Adrenal gland (tissue), 9 donors: ENCODE measurements at regions not wholly inside any gene's neighbourhood (a gene's known extent, or its start where the extent isn't known, plus 50 kb on each side); places are given as distances from the start of the nearest gene placed in this dataset.

Experiments
- DNase-seq, 7 donors: peaks; one replicate each; pipeline ENCODE4 v3.0.0-alpha.2; 2019 to 2020
- H3K27ac ChIP-seq, 5 donors: fragments of 200-600 bp; sonication (generic) in 4 of 5; 1 replicate in 3 of 5; 2 replicates in 2 of 5; pipeline versions ENCODE4 v1.5.1 to v1.8.0; 2016 to 2020; ENCODE audit warnings: mild to moderate bottlenecking in 1 of 5
- H3K27me3 ChIP-seq: fragments of 200-600 bp; 2 replicates; pipeline ENCODE4 v1.8.0; 2021
- H3K36me3 ChIP-seq, 2 donors: fragments of 200-600 bp; replicated peaks in 1 of 2; 1 replicate in 1 of 2; 2 replicates in 1 of 2; pipeline versions ENCODE4 v1.5.1 to v1.8.0; 2018 to 2022
- H3K4me1 ChIP-seq, 2 donors: fragments of 200-600 bp; replicated peaks in 1 of 2; 1 replicate in 1 of 2; 2 replicates in 1 of 2; pipeline versions ENCODE4 v1.5.1 to v1.8.0; 2018 to 2021
- H3K4me3 ChIP-seq, 4 donors: fragments of 200-600 bp; sonication (generic) in 3 of 4; one replicate each; pipeline ENCODE4 v1.5.1; 2016 to 2018
- H3K9me3 ChIP-seq, 3 donors: fragments of 200-600 bp; sonication (generic) in 1 of 3; replicated peaks in 1 of 3; 1 replicate in 2 of 3; 2 replicates in 1 of 3; pipeline versions ENCODE4 v1.5.1 to v1.8.0; 2016 to 2021
- CTCF ChIP-seq, 6 experiments: fragments of 450-650 bp in 4 of 6; fragments of 200-600 bp in 2 of 6; sonication (generic) in 1 of 6; IDR thresholded peaks; 1 replicate in 5 of 6; 2 replicates in 1 of 6; pipeline versions ENCODE4 v1.5.1 to v1.8.0; 2016 to 2021; ENCODE audit warnings: antibody characterized with exemption in 6 of 6, mild to moderate bottlenecking in 2 of 6, moderate library complexity in 1 of 6
- POLR2A ChIP-seq, 2 donors: fragments of 450-650 bp; IDR thresholded peaks; one replicate each; pipeline ENCODE4 v1.6.1; 2017; ENCODE audit warnings: antibody characterized with exemption in 2 of 2, mild to moderate bottlenecking in 2 of 2, moderate library complexity in 1 of 2
- WGBS, 4 donors: extraction: QIAGEN DNeasy Blood & Tissue Kit in 2 of 4; methylation state at CpG; one replicate each; pipeline versions ENCODE4 v1.1.5 to v1.1.7; 2013 to 2017; 5-methylcytosine and 5-hydroxymethylcytosine counted together
- intact Hi-C, 2 donors: fragments of 100-400 bp; cut with DNase I; formaldehyde crosslinking; loops; one replicate each; pipeline versions ENCODE4 v1.14.1 to v1.15.0; 2022 to 2023
- donor health status: healthy with polysubstance abuse.
- donor health status: Bipolar disorder and iron deficiency.
- donor health status: DM: yes; HTN: yes; CAD: no.
- donor health status: DM: no; HTN: no; CAD: no.
- donor health status: DM: no; HTN: no; CAD: no.

DNA sequence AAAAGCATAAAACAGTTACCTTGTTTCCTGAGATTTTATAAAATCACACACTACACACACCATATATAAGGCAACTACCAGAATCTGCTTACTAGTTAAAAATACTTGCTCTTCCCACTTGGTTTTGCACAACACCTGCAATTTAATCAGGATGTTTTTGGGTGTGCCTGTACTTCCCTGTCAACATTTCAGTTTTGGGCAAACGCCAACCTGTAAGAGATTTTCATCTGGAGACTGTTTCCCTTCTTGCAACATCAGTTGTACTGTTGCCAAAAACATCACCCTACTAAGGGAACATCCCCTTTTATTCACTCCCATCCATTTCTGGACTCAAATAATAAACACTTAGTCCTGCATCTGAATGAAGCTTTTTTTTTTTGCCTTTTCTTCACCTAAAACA lies 172.3 kb downstream of the DUSP6 start:
- no peak overlapping the region for H3K4me3 ChIP-seq
- intact Hi-C loops = no loop called here
- peak in 6 of 7 donors; percentile 36 to 60 (median 48) for DNase-seq
- WGBS, 4 donors = 4 to 21% (median 12%) methylated on average over 1 of the region's 1 CpG
- TF ChIP-seq CTCF (IDR thresholded peaks at IDR 0.05) (no peak), POLR2A (IDR thresholded peaks at IDR 0.05) (no peak)
- H3K9me3 ChIP-seq = no peaks in the 10 kb centered on the region
- peaks cover 6 to 17% of the 10 kb centered on the region in 2 donors for H3K4me1 ChIP-seq
- H3K36me3 ChIP-seq = no peaks in the 10 kb centered on the region
- H3K27me3 ChIP-seq = no peaks in the 10 kb centered on the region
- no peak overlapping the region for H3K27ac ChIP-seq

- intact Hi-C loops = no loop called here
- H3K27me3 ChIP-seq = no peaks in the 10 kb centered on the region
- DNase-seq = no peak
- no peak for TF ChIP-seq CTCF (IDR thresholded peaks at IDR 0.05)
- TF ChIP-seq POLR2A (IDR thresholded peaks at IDR 0.05) = no peak
- no peaks in the 10 kb centered on the region for H3K36me3 ChIP-seq
- H3K4me1 ChIP-seq = peaks cover 6 to 17% of the 10 kb centered on the region in 2 donors
- no peak overlapping the region for H3K4me3 ChIP-seq
- 82 to 97% (median 88%) methylated on average over 1 of the region's 1 CpG for WGBS, 4 donors
- H3K9me3 ChIP-seq = no peaks in the 10 kb centered on the region
- H3K27ac ChIP-seq = no peak overlapping the region
These were observed 173.1 kb downstream of the DUSP6 start for GRCh38 chr12:89179245-89179644.

DNA sequence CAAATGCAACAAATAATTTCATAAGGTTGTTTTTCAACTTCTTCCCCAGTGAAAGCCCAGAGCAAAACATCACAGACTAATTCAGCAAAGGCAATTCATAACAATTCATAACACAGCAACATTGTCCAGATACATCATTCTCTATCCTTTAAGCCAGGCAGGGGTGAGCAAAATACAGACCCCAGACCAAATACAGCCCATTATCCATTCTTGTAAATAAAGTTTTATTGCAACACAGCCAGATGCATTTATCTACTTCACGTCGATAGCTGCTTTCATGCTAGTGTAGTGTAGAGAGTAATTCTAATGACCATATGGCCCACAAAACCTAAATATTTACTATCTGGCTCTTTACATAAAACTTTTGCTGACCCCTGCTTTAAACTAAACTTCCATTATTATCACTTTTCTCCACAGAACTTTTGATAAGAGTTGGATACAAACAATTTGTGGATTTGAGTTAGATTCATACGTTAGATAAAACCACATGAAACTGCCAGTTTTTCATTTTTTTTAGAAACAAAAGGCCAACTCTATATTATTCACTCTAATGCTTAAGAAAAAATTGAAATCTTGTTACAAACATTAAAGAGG lies 174.4 kb downstream of the DUSP6 start:
- peaks cover 6 to 17% of the 10 kb centered on the region in 2 donors for H3K4me1 ChIP-seq
- H3K27ac ChIP-seq = no peak overlapping the region
- no peak for DNase-seq
- intact Hi-C loops = no loop called here
- 82 to 87% (median 86%) methylated on average over 3 of the region's 3 CpGs for WGBS, 4 donors
- H3K27me3 ChIP-seq = no peaks in the 10 kb centered on the region
- no peaks in the 10 kb centered on the region for H3K36me3 ChIP-seq
- no peaks in the 10 kb centered on the region for H3K9me3 ChIP-seq
- TF ChIP-seq CTCF (IDR thresholded peaks at IDR 0.05) = no peak
- TF ChIP-seq POLR2A (IDR thresholded peaks at IDR 0.05) = no peak
- H3K4me3 ChIP-seq = no peak overlapping the region

DNA sequence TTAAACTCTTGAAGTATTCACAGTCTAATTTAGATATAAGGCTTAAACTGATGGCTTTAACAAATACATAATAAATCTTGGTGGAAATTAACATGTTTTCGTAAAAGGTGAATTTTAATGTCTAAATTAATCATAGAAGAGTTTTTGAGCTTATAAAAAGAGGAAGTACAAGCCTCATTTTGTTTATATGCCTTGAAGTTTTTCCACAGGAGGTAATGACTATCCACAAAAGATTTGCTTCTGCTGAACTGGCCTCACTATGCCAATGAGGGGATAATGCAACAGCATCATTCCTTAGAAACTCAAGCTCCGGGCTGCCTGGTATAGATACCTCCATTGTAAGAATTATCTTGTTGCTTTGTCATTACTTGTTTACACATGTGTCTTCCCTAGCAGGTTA lies 175.6 kb downstream of the DUSP6 start:
- Histone ChIP-seq H3K4me3 (no peak overlapping the region), H3K27me3 (no peaks in the 10 kb centered on the region), H3K9me3 (no peaks in the 10 kb centered on the region), H3K27ac (no peak overlapping the region), H3K36me3 (no peaks in the 10 kb centered on the region), H3K4me1 (peaks cover 6 to 17% of the 10 kb centered on the region in 2 donors)
- TF ChIP-seq POLR2A (IDR thresholded peaks at IDR 0.05) (no peak), CTCF (IDR thresholded peaks at IDR 0.05) (no peak)
- no peak for DNase-seq
- 59 to 79% (median 74%) methylated on average over 2 of the region's 2 CpGs for WGBS, 4 donors
- intact Hi-C loops = no loop called here
